Body of pancreas (tissue), 4 donors: ENCODE measurements at regions not wholly inside any gene's neighbourhood (a gene's known extent, or its start where the extent isn't known, plus 50 kb on each side); places are given as distances from the start of the nearest gene placed in this dataset.

Source experiments
- POLR2A ChIP-seq, 3 donors: fragments of 450-650 bp; IDR thresholded peaks; one replicate each; pipeline ENCODE4 v1.6.1; 2016; ENCODE audit warnings: antibody characterized with exemption in 3 of 3, mild to moderate bottlenecking in 2 of 3
- TF ChIP-seq, protein P1 (sequence below), 7 experiments: fragments of 450-650 bp in 4 of 7; fragments of 200-600 bp in 3 of 7; sonication (generic) in 3 of 7; IDR thresholded peaks; one replicate each; pipeline ENCODE4 v1.5.1; 2016 to 2019; ENCODE audit warnings: antibody characterized with exemption in 7 of 7

DNA sequence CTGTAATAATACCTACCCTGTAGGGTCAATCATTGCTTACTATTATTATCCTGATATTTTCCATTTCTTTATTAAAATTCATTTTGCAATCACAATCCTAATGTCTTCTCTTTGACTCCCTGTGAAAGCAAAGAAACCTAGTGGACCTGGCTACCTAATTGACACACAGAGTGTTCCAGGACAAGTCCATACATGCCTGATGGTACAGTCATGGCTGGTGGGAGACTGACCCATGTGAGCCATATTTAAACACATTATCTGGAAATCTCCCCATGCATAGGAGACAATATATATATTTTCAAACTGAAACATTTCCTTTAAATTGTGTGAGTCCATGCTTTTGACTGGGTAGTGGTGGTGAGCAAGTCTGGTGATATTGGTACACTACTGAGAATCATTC lies 230.6 kb upstream of the DACH1 start:
- TF ChIP-seq POLR2A (IDR thresholded peaks at IDR 0.05): no peak
- TF ChIP-seq, protein P1, sequence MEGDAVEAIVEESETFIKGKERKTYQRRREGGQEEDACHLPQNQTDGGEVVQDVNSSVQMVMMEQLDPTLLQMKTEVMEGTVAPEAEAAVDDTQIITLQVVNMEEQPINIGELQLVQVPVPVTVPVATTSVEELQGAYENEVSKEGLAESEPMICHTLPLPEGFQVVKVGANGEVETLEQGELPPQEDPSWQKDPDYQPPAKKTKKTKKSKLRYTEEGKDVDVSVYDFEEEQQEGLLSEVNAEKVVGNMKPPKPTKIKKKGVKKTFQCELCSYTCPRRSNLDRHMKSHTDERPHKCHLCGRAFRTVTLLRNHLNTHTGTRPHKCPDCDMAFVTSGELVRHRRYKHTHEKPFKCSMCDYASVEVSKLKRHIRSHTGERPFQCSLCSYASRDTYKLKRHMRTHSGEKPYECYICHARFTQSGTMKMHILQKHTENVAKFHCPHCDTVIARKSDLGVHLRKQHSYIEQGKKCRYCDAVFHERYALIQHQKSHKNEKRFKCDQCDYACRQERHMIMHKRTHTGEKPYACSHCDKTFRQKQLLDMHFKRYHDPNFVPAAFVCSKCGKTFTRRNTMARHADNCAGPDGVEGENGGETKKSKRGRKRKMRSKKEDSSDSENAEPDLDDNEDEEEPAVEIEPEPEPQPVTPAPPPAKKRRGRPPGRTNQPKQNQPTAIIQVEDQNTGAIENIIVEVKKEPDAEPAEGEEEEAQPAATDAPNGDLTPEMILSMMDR (IDR thresholded peaks at IDR 0.05): no peak
